22Rv1 (cell line): ENCODE measurements at regions not wholly inside any gene's neighbourhood (a gene's known extent, or its start where the extent isn't known, plus 50 kb on each side); places are given as distances from the start of the nearest gene placed in this dataset.

Experiments
- ZFX ChIP-seq: fragments of 450-650 bp; IDR thresholded peaks from 2 replicates; pipeline ENCODE4 v1.6.1; 2017; ENCODE audit warnings: antibody characterized with exemption, borderline replicate concordance
- TF ChIP-seq, protein P1 (sequence below): fragments of 450-650 bp; IDR thresholded peaks from 2 replicates; pipeline ENCODE4 v1.5.1; 2017; ENCODE audit warnings: mild to moderate bottlenecking

DNA sequence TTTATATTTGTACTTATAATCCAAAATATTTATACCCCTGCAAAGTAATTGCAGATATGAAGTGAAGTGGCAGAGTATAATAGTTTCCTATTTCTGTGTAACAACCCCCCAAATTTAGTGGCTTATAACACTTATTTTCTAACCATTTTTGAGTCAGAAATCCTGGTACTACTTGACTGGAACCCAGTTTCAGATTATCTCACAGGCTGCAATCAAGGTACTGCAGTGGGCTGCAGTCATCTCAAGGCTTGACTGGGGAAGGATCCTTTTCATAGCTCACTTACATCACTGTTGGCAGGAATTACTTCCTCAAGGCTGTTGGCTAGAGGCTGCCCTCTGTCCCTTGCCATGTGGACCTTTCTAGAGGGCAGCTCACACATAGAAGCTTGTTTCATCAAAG, 558.2 kb upstream of the PKDCC start:
- TF ChIP-seq, protein P1, sequence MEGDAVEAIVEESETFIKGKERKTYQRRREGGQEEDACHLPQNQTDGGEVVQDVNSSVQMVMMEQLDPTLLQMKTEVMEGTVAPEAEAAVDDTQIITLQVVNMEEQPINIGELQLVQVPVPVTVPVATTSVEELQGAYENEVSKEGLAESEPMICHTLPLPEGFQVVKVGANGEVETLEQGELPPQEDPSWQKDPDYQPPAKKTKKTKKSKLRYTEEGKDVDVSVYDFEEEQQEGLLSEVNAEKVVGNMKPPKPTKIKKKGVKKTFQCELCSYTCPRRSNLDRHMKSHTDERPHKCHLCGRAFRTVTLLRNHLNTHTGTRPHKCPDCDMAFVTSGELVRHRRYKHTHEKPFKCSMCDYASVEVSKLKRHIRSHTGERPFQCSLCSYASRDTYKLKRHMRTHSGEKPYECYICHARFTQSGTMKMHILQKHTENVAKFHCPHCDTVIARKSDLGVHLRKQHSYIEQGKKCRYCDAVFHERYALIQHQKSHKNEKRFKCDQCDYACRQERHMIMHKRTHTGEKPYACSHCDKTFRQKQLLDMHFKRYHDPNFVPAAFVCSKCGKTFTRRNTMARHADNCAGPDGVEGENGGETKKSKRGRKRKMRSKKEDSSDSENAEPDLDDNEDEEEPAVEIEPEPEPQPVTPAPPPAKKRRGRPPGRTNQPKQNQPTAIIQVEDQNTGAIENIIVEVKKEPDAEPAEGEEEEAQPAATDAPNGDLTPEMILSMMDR, result no peak
- no peak for TF ChIP-seq ZFX
